ENCODE measurements at regions not wholly inside any gene's neighbourhood (a gene's known extent, or its start where the extent isn't known, plus 50 kb on each side); places are given as distances from the start of the nearest gene placed in this dataset.

DNA sequence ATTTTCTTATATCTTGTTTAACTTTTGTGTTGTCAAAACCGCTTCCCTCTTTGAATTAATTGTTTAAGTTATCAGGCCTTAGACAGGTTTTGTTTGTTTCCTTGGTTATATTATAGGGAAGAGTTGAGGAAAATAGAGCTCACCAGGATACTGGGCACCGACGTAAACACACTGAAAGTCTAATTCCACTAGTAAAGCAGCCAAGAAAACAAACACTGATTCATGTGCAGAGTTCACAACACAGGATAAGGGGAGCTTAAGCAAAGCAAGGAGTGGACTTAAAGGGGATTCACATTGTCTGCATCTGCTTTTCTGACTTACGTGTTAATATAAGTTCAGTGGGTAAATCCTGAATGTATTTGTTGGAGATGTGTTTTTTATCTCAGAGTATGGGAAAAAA lies 139.0 kb upstream of the CDH6 start:
- TF ChIP-seq ZNF8 (CRISPR knock-in tag; IDR thresholded peaks at IDR 0.05), result no peak
- no peak for TF ChIP-seq ZFP30 (CRISPR knock-in tag; IDR thresholded peaks at IDR 0.05)
- no peak for TF ChIP-seq BACH2 (CRISPR knock-in tag; IDR thresholded peaks at IDR 0.05; ENCODE audit: borderline replicate concordance)

Data from SK-N-SH treated with all-trans-retinoic acid at 6 μM for 48 hours (cell line).